ENCODE measurements at regions not wholly inside any gene's neighbourhood (a gene's known extent, or its start where the extent isn't known, plus 50 kb on each side); places are given as distances from the start of the nearest gene placed in this dataset.

- no peak for TF ChIP-seq CTCF (IDR thresholded peaks at IDR 0.05; ENCODE audit: unreplicated experiment)
- no peak for DNase-seq (ENCODE audit: low spot score, unreplicated experiment)
- Mint-ChIP-seq H3K9me3 (ENCODE audit: low read depth) (peaks cover 18% of the 10 kb centered on the region), H3K4me1 (ENCODE audit: low read depth) (peaks cover 12% of the 10 kb centered on the region), H3K27me3 (no peaks in the 10 kb centered on the region), H3K36me3 (ENCODE audit: insufficient read depth) (peaks cover 1% of the 10 kb centered on the region), H3K27ac (no peak overlapping the region), H3K4me3 (ENCODE audit: low read depth) (no peak overlapping the region)
Observed at GRCh38 chr10:9157656-9158055, 1103.2 kb downstream of the GATA3 start.

DNA sequence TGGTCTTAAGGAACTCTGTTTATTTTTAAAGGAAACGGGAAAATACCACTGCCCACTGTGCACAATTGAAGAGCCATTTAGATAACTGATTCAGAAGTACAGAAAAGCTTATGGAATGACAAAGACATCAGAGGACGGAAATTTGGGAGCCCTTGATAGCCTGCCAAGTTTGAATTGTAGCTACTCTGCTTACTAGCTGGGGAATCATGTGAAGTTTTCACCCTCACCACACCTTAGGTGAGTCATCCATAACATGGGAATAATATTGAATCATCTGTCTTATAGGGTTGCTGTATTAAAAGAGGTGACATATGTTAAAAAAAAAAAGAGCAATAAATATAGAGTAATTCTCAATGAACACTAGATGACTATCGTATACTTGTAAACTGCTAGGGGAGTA lies 1104.2 kb downstream of the GATA3 start:
- H3K36me3 Mint-ChIP-seq (ENCODE audit: insufficient read depth): peaks cover 1% of the 10 kb centered on the region
- H3K27me3 Mint-ChIP-seq: no peaks in the 10 kb centered on the region
- no peak for TF ChIP-seq CTCF (IDR thresholded peaks at IDR 0.05; ENCODE audit: unreplicated experiment)
- peaks cover 20% of the 10 kb centered on the region for H3K9me3 Mint-ChIP-seq (ENCODE audit: low read depth)
- H3K27ac Mint-ChIP-seq: no peak overlapping the region
- peaks cover 11% of the 10 kb centered on the region for H3K4me1 Mint-ChIP-seq (ENCODE audit: low read depth)
- no peak for DNase-seq (ENCODE audit: low spot score, unreplicated experiment)
- H3K4me3 Mint-ChIP-seq (ENCODE audit: low read depth): no peak overlapping the region

DNA sequence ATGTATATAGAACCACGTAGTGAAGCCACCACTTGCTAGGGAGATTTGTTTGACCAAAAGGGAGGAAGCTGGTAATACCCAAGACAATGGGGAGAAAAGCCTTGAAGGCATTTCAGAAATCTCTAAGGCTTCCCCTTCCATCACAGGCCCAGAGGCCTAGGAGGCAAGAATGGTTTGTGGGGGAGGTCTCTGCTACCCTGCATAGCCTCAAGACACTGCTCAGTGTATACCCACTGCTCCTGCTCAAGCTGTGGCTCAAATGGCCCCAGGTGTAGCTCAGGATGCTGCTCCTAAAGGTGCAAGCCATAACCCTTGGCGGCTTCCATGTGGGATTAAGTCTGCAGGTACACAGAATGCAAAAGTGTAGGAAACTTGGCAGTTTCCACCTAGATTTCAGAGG lies 1105.8 kb downstream of the GATA3 start:
- Mint-ChIP-seq H3K27ac (no peak overlapping the region), H3K9me3 (ENCODE audit: low read depth) (peaks cover 22% of the 10 kb centered on the region), H3K36me3 (ENCODE audit: insufficient read depth) (peaks cover 1% of the 10 kb centered on the region), H3K4me3 (ENCODE audit: low read depth) (no peak overlapping the region), H3K4me1 (ENCODE audit: low read depth) (peaks cover 11% of the 10 kb centered on the region), H3K27me3 (no peaks in the 10 kb centered on the region)
- TF ChIP-seq CTCF (IDR thresholded peaks at IDR 0.05; ENCODE audit: unreplicated experiment): no peak
- no peak for DNase-seq (ENCODE audit: low spot score, unreplicated experiment)

DNA sequence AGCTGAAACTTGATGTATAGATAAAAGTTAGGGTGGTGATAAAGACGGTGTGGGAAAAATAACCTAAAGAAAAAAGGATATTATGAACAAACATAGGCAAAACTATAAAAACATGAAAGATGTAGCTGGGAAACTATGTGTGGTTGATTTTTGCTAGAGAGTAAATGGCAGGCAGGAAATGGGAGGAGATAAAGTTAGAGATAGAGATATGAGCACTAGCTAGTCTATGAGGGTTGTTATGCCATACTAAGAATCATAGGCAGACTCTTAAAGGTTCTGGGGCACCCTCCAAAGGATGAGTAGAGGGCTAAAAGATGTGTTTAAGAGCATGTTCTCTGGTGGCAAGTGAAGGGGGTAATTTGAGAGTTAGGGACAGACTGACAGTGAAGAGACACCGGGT lies 1109.2 kb downstream of the GATA3 start:
- no peak for DNase-seq (ENCODE audit: low spot score, unreplicated experiment)
- peaks cover 1% of the 10 kb centered on the region for H3K36me3 Mint-ChIP-seq (ENCODE audit: insufficient read depth)
- H3K27ac Mint-ChIP-seq: no peak overlapping the region
- no peaks in the 10 kb centered on the region for H3K27me3 Mint-ChIP-seq
- no peak for TF ChIP-seq CTCF (IDR thresholded peaks at IDR 0.05; ENCODE audit: unreplicated experiment)
- H3K4me3 Mint-ChIP-seq (ENCODE audit: low read depth): no peak overlapping the region
- H3K9me3 Mint-ChIP-seq (ENCODE audit: low read depth): peaks cover 22% of the 10 kb centered on the region
- no peaks in the 10 kb centered on the region for H3K4me1 Mint-ChIP-seq (ENCODE audit: low read depth)

- Mint-ChIP-seq H3K4me3 (ENCODE audit: low read depth) (no peak overlapping the region), H3K36me3 (ENCODE audit: insufficient read depth) (no peaks in the 10 kb centered on the region), H3K27ac (no peak overlapping the region), H3K9me3 (ENCODE audit: low read depth) (peaks cover 5% of the 10 kb centered on the region), H3K27me3 (no peaks in the 10 kb centered on the region), H3K4me1 (ENCODE audit: low read depth) (no peaks in the 10 kb centered on the region)
- TF ChIP-seq CTCF (IDR thresholded peaks at IDR 0.05; ENCODE audit: unreplicated experiment): no peak
- DNase-seq (ENCODE audit: low spot score, unreplicated experiment): no peak
Observed at GRCh38 chr10:9166770-9167169, 1112.3 kb downstream of the GATA3 start.

Measured in progenitor cell of endocrine pancreas (in vitro differentiated cells).